B cell (primary cell): ENCODE measurements at regions not wholly inside any gene's neighbourhood (a gene's known extent, or its start where the extent isn't known, plus 50 kb on each side); places are given as distances from the start of the nearest gene placed in this dataset.

Source experiments
- ATAC-seq: fragments of 200-7000 bp; cut with Tn5 transposase; one replicate; pipeline ENCODE4 v1.10.0; 2021; ENCODE audit warnings: low read depth, mild to moderate bottlenecking, moderate number of reproducible peaks, moderate library complexity
- CTCF ChIA-PET: fragments of 350-600 bp; sonication (Branson Sonifier 250); formaldehyde crosslinking; loops from one replicate; lab custom pipeline; 2021; ENCODE audit warnings: antibody characterized with exemption, inconsistent platforms; lab: Charles Lee
- POLR2A ChIA-PET: fragments of 350-600 bp; sonication (Branson Sonifier 250); formaldehyde crosslinking; loops from one replicate; lab custom pipeline; 2021; ENCODE audit warnings: antibody characterized with exemption; lab: Charles Lee
- DNase-seq: peaks from one replicate; pipeline ENCODE4 v3.0.0; 2013
- H2AFZ ChIP-seq: 2 replicates; pipeline ENCODE4 v1.6.1; 2012; ENCODE audit warnings: mild to moderate bottlenecking, low read depth, low read length; ENCODE audit not compliant: insufficient read depth, poor library complexity, severe bottlenecking
- H3K27ac ChIP-seq, 2 donors: 1 replicate in 1 of 2; 2 replicates in 1 of 2; pipeline ENCODE4 v1.5.1; 2012 to 2013; ENCODE audit warnings: low read length in 2 of 2, mild to moderate bottlenecking in 2 of 2, moderate library complexity in 1 of 2
- H3K27me3 ChIP-seq, 4 experiments: fragments of 200-600 bp in 1 of 4; sonication (generic) in 1 of 4; replicated peaks in 1 of 4; 1 replicate in 2 of 4; 2 replicates in 2 of 4; pipeline versions ENCODE4 v1.6.1 to v1.7.0; 2013 to 2016; ENCODE audit warnings: low read length in 3 of 4, mild to moderate bottlenecking in 2 of 4, mixed read lengths in 1 of 4, moderate library complexity in 1 of 4; ENCODE audit not compliant: insufficient read depth in 4 of 4, control insufficient read depth in 3 of 4; ENCODE audit errors: control extremely low read depth in 1 of 4
- H3K36me3 ChIP-seq, 2 experiments: replicated peaks in 1 of 2; 1 replicate in 1 of 2; 2 replicates in 1 of 2; pipeline versions ENCODE4 v1.6.1 to v1.7.1; 2013; ENCODE audit warnings: low read length in 1 of 2; ENCODE audit not compliant: insufficient read depth in 2 of 2, control insufficient read depth in 1 of 2; ENCODE audit errors: control extremely low read depth in 1 of 2, extremely low read depth in 1 of 2
- H3K4me1 ChIP-seq, 2 donors: fragments of 200-600 bp in 1 of 2; sonication (generic) in 1 of 2; 1 replicate in 1 of 2; 2 replicates in 1 of 2; pipeline versions ENCODE4 v1.5.1 to v1.6.1; 2013 to 2017; ENCODE audit warnings: low read length in 2 of 2; ENCODE audit not compliant: control insufficient read depth in 2 of 2, insufficient read depth in 2 of 2
- H3K4me2 ChIP-seq: replicated peaks from 2 replicates; pipeline ENCODE3; 2012; ENCODE audit warnings: mild to moderate bottlenecking, low read depth, low read length; ENCODE audit not compliant: poor library complexity, severe bottlenecking
- H3K4me3 ChIP-seq, 5 experiments: fragments of 200-600 bp in 1 of 5; sonication (generic) in 1 of 5; 1 replicate in 3 of 5; 2 replicates in 2 of 5; pipeline versions ENCODE4 v1.5.1 to v1.7.0; 2011 to 2016; ENCODE audit warnings: low read length in 4 of 5, mild to moderate bottlenecking in 4 of 5, low read depth in 2 of 5, control low read depth in 1 of 5, moderate library complexity in 1 of 5; ENCODE audit not compliant: insufficient read depth in 1 of 5; ENCODE audit errors: control extremely low read depth in 1 of 5, extremely low read depth in 1 of 5
- H3K79me2 ChIP-seq: fragments of 200-600 bp; sonication (generic); one replicate; pipeline ENCODE4 v1.6.0; 2016; ENCODE audit warnings: low read length; ENCODE audit not compliant: control insufficient read depth, insufficient read depth
- H3K9ac ChIP-seq: fragments of 200-600 bp; sonication (generic); 2 replicates; pipeline ENCODE4 v1.6.1; 2017; ENCODE audit warnings: mild to moderate bottlenecking, low read length, moderate library complexity
- H3K9me3 ChIP-seq, 3 donors: one replicate each; pipeline versions ENCODE4 v1.6.1 to v1.7.1; 2013; ENCODE audit warnings: low read length in 2 of 3; ENCODE audit not compliant: control insufficient read depth in 2 of 3, insufficient read depth in 1 of 3; ENCODE audit errors: control extremely low read depth in 1 of 3
- H4K20me1 ChIP-seq: 2 replicates; pipeline ENCODE4 v1.6.0; 2012; ENCODE audit warnings: mild to moderate bottlenecking, low read length; ENCODE audit not compliant: insufficient read depth, control insufficient read depth, poor library complexity, severe bottlenecking
- H3K27ac Mint-ChIP-seq: one replicate; pipeline ENCODE4 v1.8.0; 2021; ENCODE audit warnings: mixed read lengths
- H3K27me3 Mint-ChIP-seq: one replicate; pipeline ENCODE4 v1.8.0; 2021; ENCODE audit warnings: mixed read lengths
- H3K4me1 Mint-ChIP-seq: one replicate; pipeline ENCODE4 v1.8.0; 2021; ENCODE audit warnings: mixed read lengths
- H3K4me3 Mint-ChIP-seq: one replicate; pipeline ENCODE4 v1.8.0; 2021; ENCODE audit warnings: mixed read lengths
- H3K9me3 Mint-ChIP-seq: one replicate; pipeline ENCODE4 v1.8.0; 2022; ENCODE audit warnings: mixed read lengths; ENCODE audit not compliant: insufficient read depth
- EZH2 ChIP-seq: IDR thresholded peaks from 2 replicates; pipeline ENCODE4 v1.6.1; 2012; ENCODE audit warnings: borderline replicate concordance, low read depth, mild to moderate bottlenecking, moderate library complexity, low read length; ENCODE audit not compliant: insufficient read depth, poor library complexity, severe bottlenecking
- whole genome bisulfite sequencing: methylation state at CpG from one replicate; pipeline ENCODE4 v1.1.5; 2013; ENCODE audit warnings: missing lambda C conversion rate; ENCODE audit not compliant: insufficient coverage; 5-methylcytosine and 5-hydroxymethylcytosine counted together
- intact Hi-C: fragments of 100-400 bp; cut with micrococcal nuclease; formaldehyde crosslinking; loops from one replicate; pipeline ENCODE4 v1.10.0; 2022
- TF ChIP-seq, protein P1 (sequence below): fragments of 200-600 bp; IDR thresholded peaks from one replicate; pipeline ENCODE4 v1.8.0; 2022; ENCODE audit warnings: antibody characterized with exemption, mild to moderate bottlenecking

DNA sequence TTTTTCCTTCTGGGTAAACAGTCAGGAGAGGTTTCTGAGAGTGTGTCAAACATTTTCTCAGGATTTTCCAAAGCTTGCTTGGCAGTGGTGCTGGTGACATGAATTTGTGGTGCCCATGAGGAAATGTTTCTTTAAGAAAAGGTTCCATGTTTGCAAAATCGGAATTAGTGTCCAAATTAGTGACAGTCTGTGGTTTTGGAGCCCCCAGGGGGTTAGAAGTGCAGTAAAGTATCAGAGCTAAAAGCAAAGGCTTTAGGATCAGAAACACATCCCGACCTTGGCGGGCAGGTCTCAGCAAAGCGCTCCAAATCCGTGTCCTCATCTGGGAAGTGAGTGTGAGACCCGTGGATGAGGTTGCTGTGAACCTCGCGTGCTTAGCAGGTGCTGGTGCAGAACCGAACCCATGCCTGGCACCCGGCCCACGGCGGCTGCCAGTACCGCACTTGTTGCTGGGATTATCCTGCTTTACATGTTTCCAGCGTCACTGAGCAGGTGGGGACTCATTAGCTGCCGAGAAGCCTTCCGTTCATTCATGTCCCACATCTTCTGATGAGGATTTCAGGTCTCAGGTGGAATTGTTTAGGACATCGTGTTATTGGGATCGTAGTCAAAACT is 70.8 kb upstream of the COL5A1 start:
- Histone ChIP-seq H3K79me2 (no peaks in the 10 kb centered on the region), H3K4me3 (no peak overlapping the region), H3K36me3 (no peaks in the 10 kb centered on the region), H4K20me1 (no peaks in the 10 kb centered on the region), H3K9me3 (peaks cover 0 to 29% (median 3%) of the 10 kb centered on the region in 3 donors), H3K27me3 (peaks cover 0 to 10% (median 0%) of the 10 kb centered on the region in 4 experiments), H3K4me1 (peaks cover 6 to 7% of the 10 kb centered on the region in 2 donors), H3K4me2 (no peak overlapping the region), H2AFZ (no peak overlapping the region), H3K27ac (no peak overlapping the region), H3K9ac (no peak overlapping the region)
- POLR2A ChIA-PET = no interaction called here
- 57% methylated on average over 17 of the region's 18 CpGs for WGBS
- no peak for TF ChIP-seq EZH2
- TF ChIP-seq, protein P1, sequence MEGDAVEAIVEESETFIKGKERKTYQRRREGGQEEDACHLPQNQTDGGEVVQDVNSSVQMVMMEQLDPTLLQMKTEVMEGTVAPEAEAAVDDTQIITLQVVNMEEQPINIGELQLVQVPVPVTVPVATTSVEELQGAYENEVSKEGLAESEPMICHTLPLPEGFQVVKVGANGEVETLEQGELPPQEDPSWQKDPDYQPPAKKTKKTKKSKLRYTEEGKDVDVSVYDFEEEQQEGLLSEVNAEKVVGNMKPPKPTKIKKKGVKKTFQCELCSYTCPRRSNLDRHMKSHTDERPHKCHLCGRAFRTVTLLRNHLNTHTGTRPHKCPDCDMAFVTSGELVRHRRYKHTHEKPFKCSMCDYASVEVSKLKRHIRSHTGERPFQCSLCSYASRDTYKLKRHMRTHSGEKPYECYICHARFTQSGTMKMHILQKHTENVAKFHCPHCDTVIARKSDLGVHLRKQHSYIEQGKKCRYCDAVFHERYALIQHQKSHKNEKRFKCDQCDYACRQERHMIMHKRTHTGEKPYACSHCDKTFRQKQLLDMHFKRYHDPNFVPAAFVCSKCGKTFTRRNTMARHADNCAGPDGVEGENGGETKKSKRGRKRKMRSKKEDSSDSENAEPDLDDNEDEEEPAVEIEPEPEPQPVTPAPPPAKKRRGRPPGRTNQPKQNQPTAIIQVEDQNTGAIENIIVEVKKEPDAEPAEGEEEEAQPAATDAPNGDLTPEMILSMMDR = no peak
- CTCF ChIA-PET = no interaction called here
- Mint-ChIP-seq H3K4me1 (peaks cover 16% of the 10 kb centered on the region), H3K27me3 (peaks cover under 1% of the 10 kb centered on the region), H3K9me3 (peaks cover 2% of the 10 kb centered on the region), H3K27ac (no peak overlapping the region), H3K4me3 (no peak overlapping the region)
- intact Hi-C loops = no loop called here
- ATAC-seq (no peak), DNase-seq (no peak)

DNA sequence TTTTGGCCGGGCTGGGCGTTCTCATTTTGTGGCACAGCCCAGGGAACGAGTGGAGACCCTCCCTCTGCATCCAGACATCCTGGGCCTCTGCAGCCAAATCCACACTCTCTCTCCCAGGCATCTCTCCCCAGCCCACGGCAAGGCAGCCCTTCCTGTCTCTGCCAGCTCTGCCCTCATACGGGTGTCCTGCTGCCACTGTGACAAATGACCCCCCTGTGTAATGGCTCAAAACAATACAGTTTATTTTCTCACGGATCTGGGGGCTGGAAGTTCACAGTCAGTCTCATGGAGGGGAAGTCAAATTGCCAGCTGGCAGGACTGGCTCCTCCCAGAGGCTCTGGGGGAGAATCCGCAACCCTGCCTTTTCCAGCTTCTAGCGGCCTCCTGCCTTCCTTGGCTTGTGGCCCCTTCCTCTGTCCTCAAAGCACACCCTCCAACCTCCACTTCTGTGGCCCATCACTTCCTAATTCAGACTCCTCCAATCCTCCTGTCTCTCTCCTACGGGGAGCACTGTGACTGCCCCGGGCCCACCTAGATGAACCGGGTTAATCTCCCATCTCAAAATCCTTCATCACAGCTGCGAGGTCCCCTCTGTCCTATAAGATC is 70.2 kb upstream of the COL5A1 start:
- H4K20me1 ChIP-seq = no peaks in the 10 kb centered on the region
- no peak overlapping the region for H3K27ac ChIP-seq
- no peak overlapping the region for H3K4me3 ChIP-seq
- no peak overlapping the region for H2AFZ ChIP-seq
- H3K9ac ChIP-seq = no peak overlapping the region
- H3K9me3 ChIP-seq = peaks cover 0 to 23% (median 3%) of the 10 kb centered on the region in 3 donors
- no peak overlapping the region for H3K4me3 Mint-ChIP-seq
- H3K4me1 Mint-ChIP-seq = peaks cover 16% of the 10 kb centered on the region
- no peaks in the 10 kb centered on the region for H3K36me3 ChIP-seq
- peaks cover 0 to 13% (median 0%) of the 10 kb centered on the region in 4 experiments for H3K27me3 ChIP-seq
- H3K4me2 ChIP-seq = no peak overlapping the region
- ChIA-PET CTCF (no interaction called here), POLR2A (no interaction called here)
- DNase-seq = no peak
- intact Hi-C loops = no loop called here
- H3K4me1 ChIP-seq = peaks cover 6 to 7% of the 10 kb centered on the region in 2 donors
- H3K79me2 ChIP-seq = no peaks in the 10 kb centered on the region
- ATAC-seq = no peak
- H3K9me3 Mint-ChIP-seq = peaks cover 2% of the 10 kb centered on the region
- H3K27me3 Mint-ChIP-seq = peaks cover 3% of the 10 kb centered on the region
- 71% methylated on average over 11 of the region's 12 CpGs for WGBS
- H3K27ac Mint-ChIP-seq = no peak overlapping the region
- no peak for TF ChIP-seq EZH2
- TF ChIP-seq, protein P1 = no peak
